ENCODE measurements at regions not wholly inside any gene's neighbourhood (a gene's known extent, or its start where the extent isn't known, plus 50 kb on each side); places are given as distances from the start of the nearest gene placed in this dataset.

- no peaks in the 10 kb centered on the region for H3K4me1 ChIP-seq (ENCODE audit: control insufficient read depth in 1 of 2, insufficient read depth in 2 of 2, low read length in 2 of 2)
- H3K27ac ChIP-seq (ENCODE audit: low read depth, low read length): no peak overlapping the region
- ChIA-PET RAD21 (ENCODE audit: low non-redundant PET in 1 of 2, low total read pairs in 2 of 2, uncharacterized antibody in 2 of 2, unreplicated experiment in 2 of 2) (no interaction called here), POLR2A (no interaction called here), CTCF (no interaction called here)
- no peak overlapping the region for H2AFZ ChIP-seq (ENCODE audit: low read depth, low read length, poor library complexity, severe bottlenecking)
- TF ChIP-seq CTCF (IDR thresholded peaks at IDR 0.05 in 2 of 3, conservative IDR thresholded peaks at IDR 0.05 in 1 of 3; ENCODE audit: borderline replicate concordance in 1 of 3, insufficient read depth in 1 of 3, low read depth in 2 of 3, low read length in 2 of 3): no peak
- no peak for TF ChIP-seq JUND (IDR thresholded peaks at IDR 0.05)
- no peak for TF ChIP-seq SIN3A (IDR thresholded peaks at IDR 0.05; ENCODE audit: low read depth)
- no peak for TF ChIP-seq SRF (IDR thresholded peaks at IDR 0.05; ENCODE audit: low read depth)
- TF ChIP-seq EZH2phosphoT487 (IDR thresholded peaks at IDR 0.05; ENCODE audit: borderline replicate concordance): no peak
- TF ChIP-seq ELF1 (IDR thresholded peaks at IDR 0.05; ENCODE audit: borderline replicate concordance, low read depth): no peak
- TF ChIP-seq, protein P1, sequence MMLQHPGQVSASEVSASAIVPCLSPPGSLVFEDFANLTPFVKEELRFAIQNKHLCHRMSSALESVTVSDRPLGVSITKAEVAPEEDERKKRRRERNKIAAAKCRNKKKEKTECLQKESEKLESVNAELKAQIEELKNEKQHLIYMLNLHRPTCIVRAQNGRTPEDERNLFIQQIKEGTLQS (IDR thresholded peaks at IDR 0.05): no peak
- TF ChIP-seq, protein P2, sequence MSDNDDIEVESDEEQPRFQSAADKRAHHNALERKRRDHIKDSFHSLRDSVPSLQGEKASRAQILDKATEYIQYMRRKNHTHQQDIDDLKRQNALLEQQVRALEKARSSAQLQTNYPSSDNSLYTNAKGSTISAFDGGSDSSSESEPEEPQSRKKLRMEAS (IDR thresholded peaks at IDR 0.05): no peak
- no peak for TF ChIP-seq CEBPB (IDR thresholded peaks at IDR 0.05; ENCODE audit: low read depth)
- no peak for TF ChIP-seq RAD21 (IDR thresholded peaks at IDR 0.05; ENCODE audit: low read depth)
- TF ChIP-seq EZH2 (IDR thresholded peaks at IDR 0.05): no peak
- no peak for TF ChIP-seq POLR2AphosphoS5 (IDR thresholded peaks at IDR 0.05; ENCODE audit: low read depth, low read length)
- no peak for TF ChIP-seq YY1 (IDR thresholded peaks at IDR 0.05; ENCODE audit: extremely low read depth, insufficient replicate concordance, low read depth, low read length)
- TF ChIP-seq TCF7L2 (IDR thresholded peaks at IDR 0.05; ENCODE audit: borderline replicate concordance, extremely low read depth, insufficient read depth, insufficient read length): no peak
- peaks cover 8 to 19% of the 10 kb centered on the region in 2 experiments; a peak in 2 of 4 replicates for H3K9me3 ChIP-seq (ENCODE audit: control insufficient read depth in 1 of 2, insufficient read depth in 1 of 2, low read depth in 1 of 2, low read length in 2 of 2)
- H3K4me2 ChIP-seq (ENCODE audit: low read length): no peak overlapping the region
- H4K20me1 ChIP-seq (ENCODE audit: insufficient read depth): no peaks in the 10 kb centered on the region; the same call in 1 of the 2 replicates
- intact Hi-C loops (cut with micrococcal nuclease): no loop called here
- H3K9ac ChIP-seq (ENCODE audit: low read length): no peak overlapping the region
- no TSS peak for BruUV-seq (replicated peaks)
- H3K9me2 ChIP-seq (ENCODE audit: insufficient read depth): no peaks in the 10 kb centered on the region
- no peaks in the 10 kb centered on the region for H3K36me3 ChIP-seq (ENCODE audit: control insufficient read depth in 1 of 2, insufficient read depth in 2 of 2, low read length in 2 of 2)
- H3K4me3 ChIP-seq (replicated peaks in 1 of 2; ENCODE audit: low read depth in 1 of 2, low read length in 2 of 2): no peak overlapping the region
- ATAC-seq (no peak), DNase-seq (ENCODE audit: low read depth, low spot score) (no peak)
- H3K27me3 ChIP-seq (ENCODE audit: insufficient read depth, low read length): no peaks in the 10 kb centered on the region
- H3K79me2 ChIP-seq (ENCODE audit: insufficient read depth, low read length): no peaks in the 10 kb centered on the region
These were observed 437.4 kb upstream of the CDH19 start for GRCh38 chr18:67041334-67041733.

Data from HCT116 (cell line).